K562 (cell line): ENCODE measurements at regions not wholly inside any gene's neighbourhood (a gene's known extent, or its start where the extent isn't known, plus 50 kb on each side); places are given as distances from the start of the nearest gene placed in this dataset.

Experiments used
- ELF4 ChIP-seq: fragments of 450-650 bp; formaldehyde crosslinking; IDR thresholded peaks from 2 replicates; pipeline ENCODE4 v1.4.0; 2022; ENCODE audit warnings: missing genetic modification characterization
- POLR2AphosphoS5 ChIP-seq: IDR thresholded peaks from 2 replicates; pipeline ENCODE4 v1.6.1; 2011; ENCODE audit warnings: mild to moderate bottlenecking, low read depth, low read length, moderate library complexity; ENCODE audit not compliant: control insufficient read depth, insufficient read depth
- RNF2 ChIP-seq: sonication (generic); IDR thresholded peaks from 2 replicates; pipeline ENCODE4 v1.6.1; 2016
- SMC3 ChIP-seq: conservative IDR thresholded peaks from 2 replicates; pipeline ENCODE4 v1.6.1; 2011; ENCODE audit warnings: low read depth, low read length, improper control_type of control experiment; ENCODE audit not compliant: insufficient read depth
- ZNF696 ChIP-seq: fragments of 250-450 bp; sonication (Bioruptor Pico); conservative IDR thresholded peaks from 2 replicates; pipeline ENCODE4 v1.4.0; 2020; ENCODE audit warnings: mild to moderate bottlenecking, moderate library complexity
- TF ChIP-seq, protein P1 (sequence below): fragments of 250-450 bp; sonication (Bioruptor Pico); IDR thresholded peaks from 2 replicates; pipeline ENCODE4 v1.5.0; 2022; ENCODE audit warnings: mild to moderate bottlenecking
- TF ChIP-seq, protein P2 (sequence below): fragments of 250-450 bp; sonication (Bioruptor Pico); IDR thresholded peaks from 2 replicates; pipeline ENCODE4 v1.8.0; 2021; ENCODE audit warnings: moderate library complexity, mild to moderate bottlenecking, inconsistent platforms
- TF ChIP-seq, protein P3 (sequence below), 3 experiments: IDR thresholded peaks in 2 of 3; conservative IDR thresholded peaks in 1 of 3; 2 replicates each; pipeline ENCODE4 v1.5.1; 2011 to 2012; ENCODE audit warnings: low read length in 3 of 3, mild to moderate bottlenecking in 3 of 3, control low read depth in 2 of 3, improper control_type of control experiment in 1 of 3, inconsistent platforms in 1 of 3, low read depth in 1 of 3, mixed read lengths in 1 of 3, moderate library complexity in 1 of 3; ENCODE audit not compliant: insufficient read depth in 2 of 3

DNA sequence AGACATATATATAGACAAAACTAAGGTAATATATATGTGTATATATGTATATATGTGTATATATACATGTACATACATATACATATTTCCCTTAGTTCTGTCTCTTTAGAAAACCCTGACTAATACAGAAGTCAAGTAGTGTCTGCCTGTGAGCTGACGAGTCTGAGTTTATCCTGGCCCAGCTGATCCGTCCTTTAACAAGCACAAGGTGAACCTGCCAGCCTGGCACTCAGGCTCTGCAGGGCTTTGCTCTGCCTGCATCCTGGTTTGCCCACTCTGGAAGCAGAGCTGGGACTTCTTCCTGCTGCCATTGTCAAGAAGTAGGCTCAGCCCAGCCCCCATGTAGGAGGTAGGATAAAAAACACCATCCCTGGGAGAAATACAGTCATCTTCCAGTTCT is 388.0 kb downstream of the ICE1 start:
- TF ChIP-seq ELF4 (CRISPR knock-in tag) (no peak), POLR2AphosphoS5 (no peak), RNF2 (no peak), ZNF696 (CRISPR knock-in tag) (no peak), SMC3 (no peak)
- TF ChIP-seq, protein P1, sequence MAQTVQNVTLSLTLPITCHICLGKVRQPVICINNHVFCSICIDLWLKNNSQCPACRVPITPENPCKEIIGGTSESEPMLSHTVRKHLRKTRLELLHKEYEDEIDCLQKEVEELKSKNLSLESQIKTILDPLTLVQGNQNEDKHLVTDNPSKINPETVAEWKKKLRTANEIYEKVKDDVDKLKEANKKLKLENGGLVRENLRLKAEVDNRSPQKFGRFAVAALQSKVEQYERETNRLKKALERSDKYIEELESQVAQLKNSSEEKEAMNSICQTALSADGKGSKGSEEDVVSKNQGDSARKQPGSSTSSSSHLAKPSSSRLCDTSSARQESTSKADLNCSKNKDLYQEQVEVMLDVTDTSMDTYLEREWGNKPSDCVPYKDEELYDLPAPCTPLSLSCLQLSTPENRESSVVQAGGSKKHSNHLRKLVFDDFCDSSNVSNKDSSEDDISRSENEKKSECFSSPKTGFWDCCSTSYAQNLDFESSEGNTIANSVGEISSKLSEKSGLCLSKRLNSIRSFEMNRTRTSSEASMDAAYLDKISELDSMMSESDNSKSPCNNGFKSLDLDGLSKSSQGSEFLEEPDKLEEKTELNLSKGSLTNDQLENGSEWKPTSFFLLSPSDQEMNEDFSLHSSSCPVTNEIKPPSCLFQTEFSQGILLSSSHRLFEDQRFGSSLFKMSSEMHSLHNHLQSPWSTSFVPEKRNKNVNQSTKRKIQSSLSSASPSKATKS (CRISPR knock-in tag): no peak
- TF ChIP-seq, protein P2, sequence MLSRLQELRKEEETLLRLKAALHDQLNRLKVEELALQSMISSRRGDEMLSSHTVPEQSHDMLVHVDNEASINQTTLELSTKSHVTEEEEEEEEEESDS (CRISPR knock-in tag): no peak
- TF ChIP-seq, protein P3, sequence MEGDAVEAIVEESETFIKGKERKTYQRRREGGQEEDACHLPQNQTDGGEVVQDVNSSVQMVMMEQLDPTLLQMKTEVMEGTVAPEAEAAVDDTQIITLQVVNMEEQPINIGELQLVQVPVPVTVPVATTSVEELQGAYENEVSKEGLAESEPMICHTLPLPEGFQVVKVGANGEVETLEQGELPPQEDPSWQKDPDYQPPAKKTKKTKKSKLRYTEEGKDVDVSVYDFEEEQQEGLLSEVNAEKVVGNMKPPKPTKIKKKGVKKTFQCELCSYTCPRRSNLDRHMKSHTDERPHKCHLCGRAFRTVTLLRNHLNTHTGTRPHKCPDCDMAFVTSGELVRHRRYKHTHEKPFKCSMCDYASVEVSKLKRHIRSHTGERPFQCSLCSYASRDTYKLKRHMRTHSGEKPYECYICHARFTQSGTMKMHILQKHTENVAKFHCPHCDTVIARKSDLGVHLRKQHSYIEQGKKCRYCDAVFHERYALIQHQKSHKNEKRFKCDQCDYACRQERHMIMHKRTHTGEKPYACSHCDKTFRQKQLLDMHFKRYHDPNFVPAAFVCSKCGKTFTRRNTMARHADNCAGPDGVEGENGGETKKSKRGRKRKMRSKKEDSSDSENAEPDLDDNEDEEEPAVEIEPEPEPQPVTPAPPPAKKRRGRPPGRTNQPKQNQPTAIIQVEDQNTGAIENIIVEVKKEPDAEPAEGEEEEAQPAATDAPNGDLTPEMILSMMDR (IDR thresholded peaks at IDR 0.05 in 2 of 3, conservative IDR thresholded peaks at IDR 0.05 in 1 of 3; ENCODE audit: insufficient read depth in 2 of 3, low read depth in 1 of 3, low read length in 3 of 3): no peak
